Ureter (tissue), 1 donor: ENCODE measurements at regions not wholly inside any gene's neighbourhood (a gene's known extent, or its start where the extent isn't known, plus 50 kb on each side); places are given as distances from the start of the nearest gene placed in this dataset.

Experiments
- DNase-seq: peaks from one replicate; pipeline ENCODE4 v3.0.0-alpha.2; 2020; ENCODE audit warnings: low spot score
- donor health status: DM: yes; HTN: yes; CAD: no.

DNA sequence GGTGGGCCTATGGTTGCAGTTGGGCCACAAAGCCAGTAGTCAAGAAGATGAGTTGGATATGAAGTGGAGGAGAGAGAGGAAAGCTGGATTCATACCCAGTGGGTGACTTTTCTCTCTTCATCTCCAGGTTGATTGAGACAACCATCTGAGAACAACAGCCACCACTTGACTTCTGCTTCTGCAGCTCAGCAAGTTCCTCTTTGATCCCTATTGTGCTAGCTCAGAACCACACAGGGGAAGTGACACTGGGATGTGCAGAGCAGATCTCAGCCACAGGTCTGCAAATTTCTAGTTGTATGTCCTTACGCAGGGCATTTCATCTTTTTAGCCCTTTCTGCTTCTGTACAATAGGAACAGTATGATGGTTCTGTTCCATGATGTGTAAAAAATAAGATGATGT, 459.2 kb upstream of the ARRDC4 start:
- DNase-seq = no peak

- no peak for DNase-seq
These were observed 458.5 kb upstream of the ARRDC4 start for GRCh38 chr15:97502038-97502437.

DNA sequence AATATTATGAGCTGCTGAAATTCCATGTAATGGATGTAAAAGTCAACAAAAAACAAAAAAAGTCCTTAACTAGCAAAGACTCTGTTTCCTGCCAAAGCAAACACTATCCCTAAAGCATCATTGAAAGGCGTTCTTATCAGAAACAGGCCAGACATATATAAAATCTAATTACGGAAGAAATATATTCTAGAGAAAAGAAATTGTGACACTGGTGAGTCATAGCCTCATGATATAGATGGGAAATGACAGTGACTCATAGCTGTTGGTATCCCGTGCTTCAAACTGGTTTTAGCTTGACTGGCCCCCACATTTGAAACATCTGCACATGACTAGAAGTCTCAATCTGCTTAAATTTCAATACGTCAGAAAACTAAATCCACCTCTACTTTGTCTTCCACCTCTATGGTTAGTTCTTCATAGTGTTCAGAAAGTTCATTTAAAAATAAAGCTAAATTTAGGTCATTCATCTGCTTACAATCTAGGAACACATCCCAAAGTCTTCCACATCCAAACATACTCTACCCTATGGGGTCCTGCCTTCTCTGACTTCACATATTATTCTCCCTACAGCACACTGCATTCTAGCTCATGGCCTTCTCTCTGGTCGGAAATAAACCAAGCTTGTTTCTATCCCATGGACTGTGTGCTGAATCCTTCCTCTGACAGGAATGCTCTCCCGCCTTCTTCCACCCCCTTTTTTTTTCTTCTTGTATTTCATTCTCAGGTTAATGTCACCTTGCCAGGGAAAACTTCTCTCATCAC, 456.3 kb upstream of the ARRDC4 start:
- no peak for DNase-seq

- no peak for DNase-seq
These were observed 442.8 kb upstream of the ARRDC4 start for GRCh38 chr15:97517737-97518136.

DNA sequence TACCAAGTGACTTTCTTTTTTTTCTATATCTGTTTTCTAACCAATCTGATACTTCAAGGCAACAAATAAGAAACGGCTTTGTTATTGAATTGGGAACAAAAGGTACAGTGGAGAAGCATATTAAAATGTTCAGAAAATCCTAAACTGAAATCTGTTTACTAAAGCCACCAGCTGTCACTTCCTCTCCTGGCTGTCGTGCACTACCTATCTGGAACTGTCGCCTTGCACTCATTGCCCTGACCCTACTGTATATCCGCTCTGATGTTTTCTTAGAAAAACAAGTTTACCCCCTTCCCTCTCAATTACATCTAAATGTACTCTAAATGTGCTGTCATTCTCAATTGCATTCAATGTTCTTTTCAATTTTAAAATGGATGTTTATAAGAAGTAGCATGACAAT, 439.8 kb upstream of the ARRDC4 start:
- no peak for DNase-seq

DNA sequence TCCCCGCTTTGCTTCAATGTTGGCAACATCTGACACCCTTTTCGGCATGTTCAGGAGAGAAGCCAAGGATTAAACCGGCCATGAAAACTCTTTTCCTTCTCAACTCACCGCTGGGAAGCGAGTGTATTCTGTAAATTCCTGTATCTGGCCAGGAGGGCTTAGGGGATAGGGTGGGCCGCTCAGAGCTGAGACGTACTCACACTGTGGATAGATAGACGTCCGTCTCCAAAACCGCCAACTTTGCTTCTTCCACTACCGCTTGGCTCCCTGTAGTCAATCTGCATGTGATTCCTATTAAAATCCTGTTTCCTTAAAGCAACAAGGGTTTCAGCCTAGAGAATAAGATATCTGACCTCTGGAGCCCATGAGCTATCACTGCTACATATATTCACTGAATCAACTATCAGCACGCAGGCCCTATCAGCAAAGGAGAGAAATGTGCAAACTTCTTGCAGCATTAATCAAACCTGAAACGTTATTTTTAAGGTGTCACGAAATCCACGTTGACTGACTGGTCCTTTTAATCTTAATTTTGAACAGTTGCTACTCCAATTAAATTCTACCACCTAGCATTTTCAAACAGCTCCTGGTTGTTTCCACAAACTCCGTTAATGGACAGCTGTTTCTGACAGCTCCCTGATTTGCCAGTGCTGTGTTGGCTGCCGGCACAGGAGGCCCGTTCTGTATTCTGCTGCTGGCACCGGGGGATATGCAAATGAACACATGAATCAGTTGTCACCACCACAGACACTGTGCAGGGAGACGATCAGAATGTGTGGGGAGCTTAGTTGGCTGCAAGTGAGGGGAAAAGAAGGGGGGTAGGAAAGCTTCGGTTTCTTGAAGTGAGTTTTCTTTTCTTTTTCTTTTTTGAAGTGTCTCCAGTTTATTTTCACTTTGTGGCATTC, 438.9 kb upstream of the ARRDC4 start:
- no peak for DNase-seq

DNA sequence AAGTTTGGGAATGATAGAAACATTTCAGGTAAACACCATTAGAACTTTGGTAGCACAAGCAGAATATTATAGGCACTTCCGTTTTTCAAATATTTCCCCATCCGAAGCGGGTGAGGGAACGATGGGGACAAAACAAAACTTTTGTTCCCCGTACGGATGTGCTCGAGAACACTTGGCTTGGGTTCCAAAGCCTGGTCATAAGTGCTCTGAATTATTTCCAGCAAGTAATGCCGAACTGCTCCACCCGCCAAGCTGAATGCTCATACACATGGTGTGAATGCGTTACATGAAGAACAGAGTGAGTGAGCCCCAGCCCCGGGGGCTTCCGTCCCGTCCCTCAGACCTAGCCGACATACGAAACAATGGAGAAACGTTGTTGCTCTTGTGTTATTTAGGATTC, 438.2 kb upstream of the ARRDC4 start:
- DNase-seq = no peak

GRCh38 chr15:97525809-97526208, 434.7 kb upstream of the ARRDC4 start:
- DNase-seq = no peak

DNA sequence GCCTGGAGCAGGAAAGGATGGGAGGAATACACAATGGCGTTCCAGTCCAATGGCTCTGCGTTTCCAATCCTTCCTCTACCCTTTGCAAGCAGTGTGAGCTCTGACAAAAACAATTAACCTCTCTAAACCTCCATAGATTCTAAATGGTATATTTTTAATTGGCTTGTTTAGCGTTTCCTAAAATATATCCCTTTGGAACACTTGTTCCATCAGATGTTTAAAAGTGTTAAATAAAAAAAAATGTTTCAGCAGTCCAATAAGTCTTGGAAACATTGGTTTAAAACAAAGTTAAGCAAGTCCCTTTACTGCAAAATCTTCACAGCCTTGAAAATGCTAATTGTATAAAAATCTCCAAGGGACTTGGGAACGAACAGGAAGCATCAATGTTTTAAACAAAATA, 432.3 kb upstream of the ARRDC4 start:
- no peak for DNase-seq

- DNase-seq = no peak
These were observed 414.7 kb upstream of the ARRDC4 start for GRCh38 chr15:97545799-97546198.

DNA sequence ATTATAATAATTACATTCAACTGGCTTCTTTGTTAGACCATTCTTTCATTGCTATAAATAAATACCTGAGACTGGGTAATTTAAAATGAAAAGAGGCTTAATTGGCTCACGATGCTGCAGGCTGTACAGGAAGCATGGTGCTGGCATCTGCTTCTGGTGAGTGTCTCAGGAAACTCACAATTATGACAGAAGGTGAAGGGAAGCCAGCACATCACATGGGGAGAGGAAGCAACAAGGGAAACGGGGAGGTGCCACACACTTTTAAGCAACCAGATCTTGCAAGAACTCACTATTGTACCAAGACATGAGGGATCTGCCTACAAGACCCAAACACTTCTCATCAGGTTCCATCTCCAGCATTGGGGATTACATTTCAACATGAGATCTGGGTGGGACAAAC, 413.1 kb upstream of the ARRDC4 start:
- DNase-seq = no peak

- DNase-seq = no peak
These were observed 399.0 kb upstream of the ARRDC4 start for GRCh38 chr15:97561529-97561928.

GRCh38 chr15:97563516-97563915, 397.0 kb upstream of the ARRDC4 start:
- no peak for DNase-seq

GRCh38 chr15:97566961-97567360, 393.5 kb upstream of the ARRDC4 start:
- DNase-seq = no peak

DNA sequence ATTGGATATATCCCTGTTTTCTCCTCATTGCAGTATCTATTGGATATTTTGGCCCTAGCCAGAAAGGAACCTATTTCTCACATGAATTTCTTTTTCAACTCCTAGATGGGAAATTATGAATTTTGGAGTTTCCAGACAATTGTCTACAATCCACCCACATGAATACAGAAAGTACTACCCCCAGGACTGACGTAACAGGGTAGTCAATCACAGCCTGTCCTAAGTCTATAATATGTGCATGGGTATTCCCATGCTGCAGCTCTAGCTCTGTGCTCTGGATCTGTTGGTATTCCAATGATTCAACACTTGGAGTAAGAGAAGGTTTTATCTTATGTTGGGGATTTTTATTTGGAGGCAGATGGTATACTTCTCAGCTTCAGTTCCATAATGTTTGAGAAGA, 393.1 kb upstream of the ARRDC4 start:
- DNase-seq = no peak

- no peak for DNase-seq
These were observed 383.4 kb upstream of the ARRDC4 start for GRCh38 chr15:97576929-97577645.

DNA sequence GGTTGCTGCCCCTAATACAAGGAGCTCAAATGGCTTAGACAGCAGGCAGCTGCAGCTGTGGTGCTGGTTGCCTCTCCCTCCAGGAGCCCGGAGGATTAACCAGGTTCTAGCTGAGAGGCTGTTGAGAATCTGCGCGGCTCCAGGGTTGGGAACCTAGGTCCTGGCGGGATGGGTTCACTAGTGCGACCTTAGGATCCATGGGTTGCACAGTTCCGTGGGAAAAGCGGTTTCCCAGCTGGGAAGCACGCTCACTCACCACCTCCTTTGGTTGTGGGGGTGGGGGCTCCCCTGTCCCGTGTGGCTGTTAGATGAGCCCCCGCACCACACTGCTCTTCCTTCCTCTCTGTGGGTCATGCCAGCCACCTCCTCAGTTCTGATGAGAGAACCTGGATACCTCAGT, 375.1 kb upstream of the ARRDC4 start:
- DNase-seq = no peak

GRCh38 chr15:97592778-97593177, 367.7 kb upstream of the ARRDC4 start:
- DNase-seq = no peak

- DNase-seq = no peak
These were observed 362.7 kb upstream of the ARRDC4 start for GRCh38 chr15:97597801-97598200.

GRCh38 chr15:97598353-97598798, 362.1 kb upstream of the ARRDC4 start:
- no peak for DNase-seq

DNA sequence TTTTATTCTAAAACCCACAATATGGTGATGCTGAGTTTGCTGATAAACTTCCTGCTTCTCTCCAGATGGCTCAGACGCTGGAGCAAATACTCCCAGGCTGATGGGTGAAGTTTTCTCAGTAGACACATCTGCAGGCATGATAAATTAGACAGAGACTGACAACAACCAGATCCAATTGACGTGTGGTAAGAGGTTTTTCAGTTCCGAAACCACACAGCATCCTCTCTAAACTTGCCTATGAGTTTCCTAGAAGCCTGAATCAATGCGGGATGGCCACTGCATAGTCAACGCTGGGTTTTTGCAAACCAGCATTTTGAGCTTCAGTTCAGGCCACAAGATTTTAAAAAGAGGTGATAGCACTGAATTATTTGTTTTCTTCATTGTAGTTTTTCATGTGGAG, 360.3 kb upstream of the ARRDC4 start:
- DNase-seq = no peak

- no peak for DNase-seq
These were observed 355.8 kb upstream of the ARRDC4 start for GRCh38 chr15:97604677-97605076.
